Anterior cingulate cortex (tissue), 58 donors: ENCODE measurements at regions not wholly inside any gene's neighbourhood (a gene's known extent, or its start where the extent isn't known, plus 50 kb on each side); places are given as distances from the start of the nearest gene placed in this dataset.
"Not testable (repeated sequence)": the region's sequence is repeated elsewhere in the genome, so short reads cannot be mapped to it uniquely, and the experiment has no call there.

Experiments
- DNase-seq, 58 donors: peaks; one replicate each; lab custom pipeline; 2025; lab: John Stamatoyannopoulos, UW

DNA sequence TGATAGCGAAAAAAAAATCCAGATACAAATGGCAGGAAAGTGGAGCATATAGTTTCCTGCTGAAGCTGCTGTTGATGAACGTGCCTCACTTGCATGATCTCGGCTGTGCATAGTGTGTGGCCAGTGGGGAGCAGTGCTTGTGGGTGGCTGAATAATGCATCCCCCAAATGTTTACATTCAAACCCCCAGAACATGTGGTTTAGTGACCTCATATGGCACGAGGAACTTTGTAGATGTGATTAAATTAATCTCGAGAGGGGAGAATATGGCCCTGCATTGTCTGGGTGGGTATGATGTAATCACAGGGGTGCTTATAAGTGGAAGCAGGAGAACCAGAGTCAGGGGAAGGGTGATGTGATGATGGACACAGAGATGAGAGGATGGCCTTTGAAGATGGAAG, 425.0 kb downstream of the TMEM121 start:
- DNase-seq, result no peak

DNA sequence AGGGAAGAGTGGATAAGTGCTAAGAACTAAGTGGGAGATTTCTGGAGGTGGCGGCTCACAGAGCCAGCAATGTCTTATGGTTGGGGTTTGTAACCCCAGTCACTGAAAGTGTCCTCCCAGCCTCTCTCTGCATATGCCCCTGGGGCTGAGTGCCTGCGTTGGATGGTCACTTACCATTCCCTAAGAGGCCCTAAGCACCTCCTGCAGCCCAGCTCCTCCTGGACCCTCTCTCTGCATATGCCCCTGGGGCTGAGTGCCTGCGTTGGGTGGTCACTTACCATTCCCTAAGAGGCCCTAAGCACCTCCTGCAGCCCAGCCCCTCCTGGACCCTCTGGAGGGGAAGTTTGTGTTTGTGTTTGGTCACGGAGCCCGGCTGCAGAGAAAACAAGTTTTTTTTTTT, 425.8 kb downstream of the TMEM121 start:
- DNase-seq, result no peak

DNA sequence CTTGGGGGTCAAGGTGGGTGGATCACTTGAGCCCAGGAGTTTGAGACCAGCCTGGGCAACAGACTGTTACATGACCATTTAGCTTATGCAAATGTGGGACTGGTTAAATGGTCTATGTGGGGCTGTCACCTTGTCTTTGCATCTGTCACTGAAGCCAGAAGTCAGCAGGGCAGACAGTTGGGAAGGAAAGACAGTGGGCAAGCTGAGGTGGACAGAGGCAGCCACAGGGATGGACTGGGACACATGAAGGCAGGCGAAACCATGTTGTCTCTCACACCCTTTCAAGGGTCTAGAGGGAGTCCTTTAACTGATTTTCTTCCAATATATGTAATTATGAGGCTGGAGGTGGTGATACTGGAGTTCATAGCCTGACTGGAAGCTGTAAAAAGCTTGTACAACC, 426.4 kb downstream of the TMEM121 start:
- no peak for DNase-seq

DNA sequence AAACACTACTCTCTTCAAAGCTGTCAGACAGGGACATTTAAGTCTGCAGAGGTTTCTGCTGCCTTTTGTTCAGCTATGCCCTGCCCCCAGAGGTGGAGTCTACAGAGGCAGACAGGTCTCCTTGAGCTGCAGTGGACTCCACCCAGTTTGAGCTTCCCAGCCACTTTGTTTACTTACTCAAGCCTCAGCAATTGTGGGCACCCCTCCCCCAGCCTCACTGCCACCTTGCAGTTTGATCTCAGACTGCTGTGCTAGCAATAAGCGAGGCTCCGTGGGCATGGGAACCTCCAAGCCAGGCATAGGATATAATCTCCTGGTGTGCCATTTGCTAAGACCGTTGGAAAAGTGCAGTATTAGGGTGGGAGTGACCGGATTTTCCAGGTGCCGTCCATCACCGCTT, 435.2 kb downstream of the TMEM121 start:
- not testable (repeated sequence) for DNase-seq

DNA sequence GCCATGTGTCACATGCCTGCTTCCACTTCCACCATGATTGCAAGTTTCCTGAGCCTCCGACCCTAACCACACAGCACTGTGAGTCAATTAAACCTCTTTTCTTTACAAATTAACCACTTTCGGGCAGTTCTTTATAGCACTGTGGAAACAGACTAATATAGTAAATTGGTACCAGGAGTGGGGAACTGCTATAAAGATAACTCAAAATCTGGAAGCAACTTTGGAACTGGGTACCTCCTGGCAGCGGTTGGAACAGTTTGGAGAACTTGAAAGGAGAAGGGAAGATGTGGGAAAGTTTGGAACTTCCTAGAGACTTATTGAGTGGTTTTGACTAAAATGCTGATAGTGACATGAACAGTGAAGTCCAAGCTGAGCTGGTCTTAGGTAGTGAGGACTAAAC, 436.1 kb downstream of the TMEM121 start:
- no peak for DNase-seq

DNA sequence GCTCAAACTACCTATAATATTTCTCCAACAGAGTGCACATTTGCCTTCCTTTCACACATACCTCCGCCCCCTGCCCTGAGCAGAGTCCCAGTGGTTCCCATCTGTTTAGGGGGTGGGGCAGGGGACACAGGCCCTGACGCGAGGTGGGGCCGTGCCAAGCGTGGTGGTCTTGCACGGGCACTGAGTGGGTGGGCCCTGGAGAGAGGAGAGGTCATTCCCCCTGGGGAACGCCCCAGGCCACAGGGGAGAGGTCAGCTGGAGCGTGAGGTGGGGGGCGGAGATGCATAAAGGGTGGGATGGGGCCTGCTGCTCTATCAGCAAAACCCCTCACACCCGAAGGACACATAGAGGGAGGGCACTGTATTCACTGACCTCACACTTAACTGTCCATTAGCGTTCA, 441.9 kb downstream of the TMEM121 start:
- DNase-seq, result no peak

DNA sequence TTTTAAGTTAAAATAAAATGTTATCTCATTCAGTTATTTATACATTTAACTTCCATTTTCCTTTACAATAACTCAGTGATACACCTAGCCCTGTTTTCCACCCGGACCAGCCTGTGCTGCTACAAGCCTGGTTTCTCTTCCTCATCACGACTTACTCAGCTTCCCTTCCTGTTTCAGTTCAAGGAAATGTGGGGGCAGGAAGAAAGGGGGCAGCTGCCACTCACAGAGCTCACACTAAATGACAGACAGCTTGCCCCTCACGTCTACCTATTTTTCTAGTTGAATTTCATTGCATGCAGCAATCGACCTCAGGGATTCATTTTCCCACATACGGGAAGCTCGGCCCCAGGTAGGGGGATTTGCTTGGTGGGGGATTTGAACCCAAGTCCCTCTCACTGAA, 442.6 kb downstream of the TMEM121 start:
- not testable (repeated sequence) for DNase-seq

DNA sequence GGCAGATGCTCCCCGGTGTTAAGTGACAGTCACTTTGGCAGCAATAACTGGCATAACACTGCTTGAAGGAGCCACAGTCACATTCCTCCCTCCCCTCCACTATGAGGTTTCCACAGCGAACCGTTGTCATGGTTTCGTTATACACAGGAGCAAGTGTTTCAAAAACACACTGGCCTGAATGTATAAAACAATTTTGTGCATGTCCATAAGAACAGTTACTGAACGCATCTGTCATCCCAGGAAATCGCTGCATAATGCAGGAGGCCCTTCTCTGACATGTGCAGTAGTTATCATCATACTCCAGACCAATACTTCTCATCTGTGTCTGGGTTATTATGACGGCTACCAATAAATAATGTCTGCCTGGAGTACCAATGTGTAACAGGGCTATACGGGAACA, 444.4 kb downstream of the TMEM121 start:
- DNase-seq, result not testable (repeated sequence)

DNA sequence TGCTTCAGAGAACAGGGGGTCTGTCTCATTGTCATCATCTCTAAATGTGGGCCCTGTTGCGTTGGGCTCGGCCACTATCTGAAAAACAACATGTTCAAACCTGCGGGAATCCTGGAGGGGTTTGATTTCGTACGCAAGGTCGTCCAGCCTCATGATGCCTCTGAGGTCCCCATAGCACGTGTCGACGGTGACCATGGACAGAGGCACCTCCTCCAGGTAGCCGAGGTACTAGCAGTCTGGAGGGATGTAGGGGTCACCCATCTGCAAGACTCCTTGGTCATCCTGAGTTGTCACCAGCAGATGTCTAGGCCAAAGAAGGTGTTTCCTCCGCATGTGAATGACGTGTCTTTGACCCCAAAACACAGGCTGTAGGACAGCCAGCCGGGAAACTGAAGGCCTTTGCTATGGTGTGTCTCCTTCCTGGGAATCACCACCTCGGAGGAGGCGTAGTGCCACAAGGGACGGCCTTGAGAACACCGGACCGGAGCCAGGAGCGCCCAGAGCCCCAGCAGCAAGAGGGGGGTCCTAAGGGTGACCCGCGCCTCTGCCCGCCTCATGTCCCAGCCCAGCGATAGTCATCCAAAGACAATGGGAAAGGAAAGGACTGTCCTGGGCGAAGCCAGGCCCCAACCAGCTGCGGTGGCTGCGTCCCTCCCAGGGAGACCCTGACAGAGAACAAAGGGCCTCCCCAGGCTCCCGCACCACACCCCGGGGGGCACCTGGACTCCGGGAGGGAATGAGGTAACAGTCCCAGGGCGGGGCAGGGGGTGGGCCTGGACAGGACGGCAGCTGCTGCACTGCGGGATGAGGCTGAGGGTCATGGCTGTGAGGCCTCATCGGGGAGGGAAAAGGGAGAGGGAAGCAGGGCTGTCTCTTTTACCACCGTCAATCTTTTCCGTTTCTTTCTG, 445.5 kb downstream of the TMEM121 start:
- no peak for DNase-seq

DNA sequence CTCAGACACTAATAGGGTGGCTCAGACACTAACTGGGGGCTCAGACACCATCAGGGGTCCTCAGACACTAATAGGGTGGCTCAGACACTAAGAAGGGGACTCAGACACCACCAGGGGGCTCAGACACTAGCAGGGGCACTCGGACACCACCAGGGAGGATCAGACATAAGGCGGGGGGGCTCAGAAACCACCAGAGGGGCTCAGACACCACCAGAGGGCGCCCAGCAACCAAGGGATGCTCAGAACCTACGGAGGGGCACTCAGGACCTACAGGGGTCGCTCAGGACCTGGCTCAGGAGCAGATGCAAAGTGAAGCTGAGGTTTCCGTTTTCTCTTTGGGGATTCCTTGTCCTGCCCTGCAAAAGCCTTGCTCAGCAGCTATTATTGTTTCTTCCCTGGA, 448.5 kb downstream of the TMEM121 start:
- no peak for DNase-seq

DNA sequence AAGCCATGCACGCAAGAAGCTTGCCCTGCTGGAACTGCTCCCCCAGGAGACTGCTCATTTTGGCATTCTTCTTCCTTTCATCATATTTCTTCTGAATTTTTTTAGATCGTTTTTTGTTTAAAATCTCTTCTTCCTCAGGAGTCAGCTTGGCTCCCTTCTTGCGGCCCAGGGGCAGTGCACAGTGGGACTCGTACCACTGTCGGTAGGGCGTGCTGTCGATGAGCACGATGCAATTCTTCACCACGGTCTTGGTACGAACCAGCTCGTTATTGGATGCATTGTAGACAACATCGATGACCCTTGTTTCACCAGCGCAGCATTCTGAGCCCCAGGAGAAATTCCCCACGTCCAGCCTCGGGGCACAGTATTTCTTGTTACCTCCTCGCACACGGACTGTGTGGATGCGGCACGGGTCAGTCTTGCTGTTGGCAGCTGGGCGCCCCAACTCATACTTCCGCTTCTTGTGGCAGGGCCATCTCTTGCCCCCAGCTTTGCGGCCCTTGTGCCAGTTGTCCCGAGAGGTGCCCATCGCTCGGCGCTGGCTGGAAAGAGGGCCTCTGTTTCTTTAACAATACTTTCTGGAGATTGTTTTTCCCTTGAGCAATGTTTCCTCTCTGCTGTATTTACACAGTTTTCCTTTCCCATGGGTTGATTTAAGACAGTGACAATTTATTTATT, 452.4 kb downstream of the TMEM121 start:
- no peak for DNase-seq

DNA sequence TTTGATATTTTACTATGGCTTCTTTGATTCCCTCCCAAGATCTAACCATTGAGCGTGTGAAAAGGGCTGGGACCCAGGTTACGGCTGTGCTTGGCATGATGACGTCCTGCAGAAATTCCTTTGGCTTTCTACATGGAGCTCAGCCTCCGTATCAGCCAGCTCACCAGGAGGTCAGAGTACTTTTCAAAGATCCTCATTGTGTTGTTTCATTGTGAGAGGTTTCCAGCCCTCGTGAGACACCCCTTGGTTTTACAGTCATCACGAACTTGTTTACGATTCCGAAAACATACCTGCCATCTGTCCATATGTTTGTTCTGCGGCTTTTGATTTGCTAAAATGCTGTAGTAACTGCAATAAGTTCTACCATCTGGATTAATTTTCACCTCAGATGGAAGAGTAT, 453.1 kb downstream of the TMEM121 start:
- no peak for DNase-seq

DNA sequence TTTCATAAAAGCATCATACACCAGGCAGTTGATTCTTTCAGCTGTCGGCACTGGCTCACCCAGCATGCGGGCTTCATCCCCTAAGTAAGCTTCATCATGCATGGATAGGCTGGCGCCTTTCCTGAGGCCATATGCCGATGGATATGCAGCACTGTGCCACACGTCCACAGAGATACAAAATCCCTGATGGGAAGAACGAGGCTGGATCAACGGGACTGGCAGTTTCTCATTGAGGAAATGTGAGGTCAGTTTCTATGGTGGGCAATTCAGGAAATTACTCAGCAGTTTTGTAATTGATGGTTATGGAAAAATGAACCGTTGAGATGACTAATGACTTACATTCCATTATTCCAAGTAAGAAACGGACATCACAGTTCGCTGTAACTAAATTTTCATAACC, 453.8 kb downstream of the TMEM121 start:
- DNase-seq, result no peak

DNA sequence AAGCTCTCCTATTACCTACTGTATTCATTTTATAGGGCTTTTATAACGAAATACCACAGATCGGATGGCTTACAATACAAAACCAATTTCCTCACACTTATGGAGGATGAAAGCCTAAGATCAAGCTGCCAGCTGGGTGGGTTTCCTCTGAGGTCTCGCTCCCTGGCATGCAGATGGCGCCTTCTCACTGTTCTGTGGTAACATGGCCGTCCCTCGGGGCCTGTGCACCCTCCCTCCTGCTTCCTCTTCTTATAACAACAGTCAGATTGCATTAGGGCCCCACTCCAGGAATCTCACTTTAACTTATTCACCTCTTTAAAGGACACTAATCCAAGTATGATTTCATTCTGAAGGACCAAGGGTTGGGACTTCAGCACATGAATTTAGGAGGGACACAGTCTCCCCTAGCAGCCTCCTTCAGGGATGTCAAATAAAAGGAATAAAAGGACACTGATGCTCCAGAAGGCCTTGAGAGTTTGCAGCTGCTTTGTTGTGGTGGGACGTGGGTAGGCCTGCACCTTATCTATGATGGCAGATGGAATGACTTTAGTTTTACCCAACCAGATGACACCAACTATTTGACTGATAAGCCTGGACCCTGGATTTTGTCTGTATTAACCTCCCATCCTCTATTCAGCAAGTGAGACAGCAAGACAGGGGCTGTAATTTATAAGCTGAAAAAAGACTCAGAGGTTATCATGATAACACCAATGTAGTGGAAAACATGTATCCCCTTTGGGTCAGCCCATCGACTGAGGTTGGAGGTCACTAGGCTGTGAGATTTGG, 455.3 kb downstream of the TMEM121 start:
- DNase-seq, result not testable (repeated sequence)

DNA sequence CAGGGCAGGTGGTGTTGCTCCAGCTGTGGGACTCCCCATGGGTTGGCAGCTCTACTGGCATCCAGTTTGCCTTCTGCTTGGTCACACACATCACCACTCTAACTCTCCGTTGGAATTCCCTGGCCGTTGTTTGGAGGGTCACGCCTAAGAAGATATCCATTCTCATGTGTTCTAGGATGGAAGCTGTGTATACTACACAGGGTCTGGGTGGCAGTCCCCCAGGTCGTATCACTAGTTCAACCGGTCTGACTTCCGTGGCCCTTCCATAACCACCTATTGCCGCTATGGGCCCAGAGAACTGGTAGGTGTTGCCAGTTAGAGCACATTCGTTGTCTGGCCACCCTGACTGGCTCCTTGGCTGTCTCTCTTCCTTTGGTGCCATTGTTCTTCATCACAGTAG, 456.3 kb downstream of the TMEM121 start:
- DNase-seq, result no peak

DNA sequence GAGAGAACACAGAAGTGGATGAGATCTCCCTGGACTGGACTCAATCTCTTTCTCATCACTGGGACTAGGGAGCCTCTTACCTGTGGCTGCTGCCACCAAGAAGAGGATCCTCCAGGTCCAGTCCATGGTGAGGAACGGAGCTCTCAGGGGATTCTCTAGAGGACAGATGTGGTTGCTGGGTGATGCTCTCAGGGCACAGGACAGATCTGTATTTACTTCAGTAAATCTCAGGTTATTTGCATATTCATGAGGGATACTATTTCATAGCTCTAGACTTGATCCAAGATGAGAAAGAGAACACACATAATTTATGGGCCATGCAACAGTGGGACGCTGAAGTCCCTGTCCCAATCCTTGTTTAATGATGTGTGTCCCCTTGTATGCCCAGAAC, 460.5 kb downstream of the TMEM121 start:
- no peak for DNase-seq

DNA sequence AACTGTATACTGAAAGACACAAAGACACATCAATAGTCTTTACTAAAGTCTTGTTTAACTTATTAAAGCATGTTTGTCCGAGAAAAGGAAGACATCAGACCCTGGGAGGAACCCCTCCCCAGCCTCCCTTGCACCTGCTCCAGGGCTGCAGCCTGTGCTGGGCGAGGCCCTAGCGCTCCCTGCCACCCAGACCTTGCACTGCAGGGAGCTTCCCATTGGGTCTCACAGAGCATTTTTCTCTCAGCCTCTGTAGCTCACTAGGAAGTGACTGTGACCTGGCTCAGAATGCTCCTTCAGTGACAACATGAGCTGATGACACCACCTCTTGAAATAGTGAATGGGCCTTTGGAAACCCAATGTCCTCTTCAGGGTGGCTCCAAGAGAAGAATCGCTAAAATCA, 461.2 kb downstream of the TMEM121 start:
- DNase-seq, result no peak

DNA sequence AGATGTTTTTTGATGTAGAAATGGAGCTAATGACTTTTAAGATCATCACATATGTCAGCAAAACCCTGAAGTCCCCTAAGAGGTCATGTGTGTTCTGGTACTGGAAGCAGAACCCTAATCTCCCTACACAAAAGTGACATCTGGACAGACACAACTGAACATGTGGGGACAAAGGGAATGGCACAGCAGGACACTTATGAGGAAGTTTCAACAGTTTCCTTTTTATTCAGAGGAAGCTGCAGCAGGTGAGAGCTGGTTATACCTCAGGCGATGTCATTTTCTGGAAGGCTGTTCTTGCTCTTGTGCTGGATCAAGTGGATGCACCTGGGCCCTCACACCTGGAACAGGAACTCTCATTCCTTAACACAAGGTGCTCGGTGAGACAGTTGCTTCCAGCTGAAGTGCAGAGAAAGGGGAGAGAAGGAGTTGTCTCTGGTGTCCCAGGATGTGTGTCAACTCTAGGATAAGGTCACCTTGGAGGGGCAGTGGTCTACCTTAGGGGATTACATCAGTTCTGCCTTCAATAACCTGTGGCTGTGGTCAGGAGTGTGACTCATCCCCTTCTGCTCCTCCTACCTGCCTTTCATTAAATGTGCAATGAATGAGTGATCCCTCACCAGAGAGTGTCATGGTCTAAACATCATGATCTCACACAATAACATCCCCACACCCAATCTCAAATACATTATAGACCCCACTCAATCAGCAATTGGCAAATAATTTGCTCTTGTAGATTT, 463.4 kb downstream of the TMEM121 start:
- no peak for DNase-seq

DNA sequence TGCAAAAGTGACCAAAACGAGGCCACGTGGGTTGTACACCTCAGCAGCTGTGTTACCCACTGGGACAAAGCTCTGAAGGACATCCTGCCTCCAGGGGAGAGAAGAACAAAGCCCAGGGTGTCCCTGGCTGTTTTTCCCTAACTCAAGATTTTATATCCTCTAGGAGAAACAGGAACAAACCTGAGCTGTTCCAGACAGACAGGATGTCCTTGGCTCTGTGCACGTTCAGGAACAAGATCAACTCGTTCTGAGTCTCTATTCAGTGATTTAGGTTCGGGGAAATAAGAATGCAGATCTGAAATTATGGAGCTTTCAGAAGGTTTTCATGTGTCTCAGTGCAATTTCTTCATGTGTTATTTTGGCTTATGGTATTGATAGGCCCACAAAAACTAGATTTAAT, 465.3 kb downstream of the TMEM121 start:
- not testable (repeated sequence) for DNase-seq

DNA sequence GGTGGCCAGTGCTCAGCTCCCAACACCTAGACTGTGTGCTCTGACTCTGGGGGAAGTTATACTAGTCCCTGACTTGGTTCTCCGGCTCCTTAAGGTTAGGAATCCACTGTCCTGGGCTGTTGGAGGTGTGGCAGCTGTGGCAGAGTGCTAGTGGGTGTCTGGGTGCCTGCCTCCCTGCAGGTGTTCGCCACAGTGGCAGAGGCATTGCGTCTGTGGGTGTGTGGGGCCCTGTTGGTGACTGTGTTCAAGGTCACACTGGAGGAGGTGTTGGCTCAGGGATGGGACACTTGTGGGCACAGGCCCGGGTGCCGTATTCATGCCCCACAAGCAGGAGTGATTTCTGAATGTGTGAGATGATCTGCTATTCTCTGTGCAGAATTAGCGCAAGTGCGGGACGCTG, 467.4 kb downstream of the TMEM121 start:
- DNase-seq, result no peak
